Mesodermal cell (in vitro differentiated cells): ENCODE measurements at regions not wholly inside any gene's neighbourhood (a gene's known extent, or its start where the extent isn't known, plus 50 kb on each side); places are given as distances from the start of the nearest gene placed in this dataset.

Source experiments
- H3K27ac ChIP-seq: 2 replicates; pipeline ENCODE4 v1.7.0; 2013; ENCODE audit warnings: mild to moderate bottlenecking, low read depth, low read length, moderate library complexity; ENCODE audit not compliant: severe bottlenecking
- H3K36me3 ChIP-seq: 2 replicates; pipeline ENCODE4 v1.7.1; 2013; ENCODE audit warnings: mild to moderate bottlenecking, low read length, moderate library complexity; ENCODE audit not compliant: control insufficient read depth, insufficient read depth
- H3K4me1 ChIP-seq: one replicate; pipeline ENCODE4 v1.7.1; 2013; ENCODE audit warnings: mild to moderate bottlenecking, low read length; ENCODE audit not compliant: insufficient read depth, control insufficient read depth, poor library complexity, severe bottlenecking
- H3K4me3 ChIP-seq: 2 replicates; pipeline ENCODE4 v1.7.0; 2013; ENCODE audit warnings: low read length, control low read depth, mild to moderate bottlenecking; ENCODE audit not compliant: insufficient read depth, poor library complexity, severe bottlenecking; ENCODE audit errors: extremely low read depth
- H3K9me3 ChIP-seq: 2 replicates; pipeline ENCODE4 v1.7.1; 2013; ENCODE audit warnings: mild to moderate bottlenecking, low read length, moderate library complexity; ENCODE audit not compliant: control insufficient read depth
- WGBS, 2 experiments: methylation state at CpG; one replicate each; pipeline ENCODE4 v1.1.5; 2013; ENCODE audit warnings: missing lambda C conversion rate in 2 of 2; ENCODE audit not compliant: insufficient coverage in 2 of 2; 5-methylcytosine and 5-hydroxymethylcytosine counted together

DNA sequence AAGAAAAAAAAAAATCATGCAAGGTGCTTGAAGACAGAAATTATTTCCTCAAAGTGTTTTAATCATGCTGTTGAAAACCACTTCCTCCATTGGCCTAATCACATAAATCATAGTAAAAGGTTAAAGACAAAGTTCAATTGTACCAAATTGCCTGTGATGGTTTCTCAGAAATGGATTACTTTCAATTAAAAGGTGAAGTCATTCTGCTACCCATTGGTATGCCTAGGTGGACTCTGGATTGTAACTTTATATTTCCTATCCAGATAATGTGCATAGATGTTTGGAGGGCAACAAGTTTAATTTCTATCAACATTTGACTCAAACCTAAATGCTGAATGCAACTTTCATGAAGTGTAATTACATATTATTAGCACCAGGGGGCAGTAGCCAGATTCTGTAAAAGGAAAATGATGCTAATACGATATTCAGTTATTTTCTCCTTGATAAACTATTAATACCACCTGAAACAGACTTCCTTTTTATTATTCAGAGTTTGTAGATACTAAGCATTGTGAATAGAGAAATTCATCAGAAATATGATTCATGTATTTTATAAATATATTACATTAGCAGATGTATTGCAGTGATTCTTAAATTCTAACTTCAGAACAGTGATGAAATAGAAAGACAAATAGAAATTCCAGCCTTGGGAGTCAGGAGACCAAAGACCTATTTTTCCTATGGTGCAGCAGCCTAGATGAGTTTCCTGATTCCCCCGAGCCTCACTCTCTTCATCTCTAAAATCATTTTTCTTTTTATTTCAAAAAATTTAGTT lies 148.2 kb downstream of the CAAP1 start:
- H3K36me3 ChIP-seq: no peaks in the 10 kb centered on the region
- no peak overlapping the region for H3K27ac ChIP-seq
- WGBS, 2 experiments: no CpG with 5 or more reads among the region's 2 CpGs
- H3K4me1 ChIP-seq: peaks cover 2% of the 10 kb centered on the region
- no peak overlapping the region for H3K4me3 ChIP-seq
- H3K9me3 ChIP-seq: peaks cover 4% of the 10 kb centered on the region

DNA sequence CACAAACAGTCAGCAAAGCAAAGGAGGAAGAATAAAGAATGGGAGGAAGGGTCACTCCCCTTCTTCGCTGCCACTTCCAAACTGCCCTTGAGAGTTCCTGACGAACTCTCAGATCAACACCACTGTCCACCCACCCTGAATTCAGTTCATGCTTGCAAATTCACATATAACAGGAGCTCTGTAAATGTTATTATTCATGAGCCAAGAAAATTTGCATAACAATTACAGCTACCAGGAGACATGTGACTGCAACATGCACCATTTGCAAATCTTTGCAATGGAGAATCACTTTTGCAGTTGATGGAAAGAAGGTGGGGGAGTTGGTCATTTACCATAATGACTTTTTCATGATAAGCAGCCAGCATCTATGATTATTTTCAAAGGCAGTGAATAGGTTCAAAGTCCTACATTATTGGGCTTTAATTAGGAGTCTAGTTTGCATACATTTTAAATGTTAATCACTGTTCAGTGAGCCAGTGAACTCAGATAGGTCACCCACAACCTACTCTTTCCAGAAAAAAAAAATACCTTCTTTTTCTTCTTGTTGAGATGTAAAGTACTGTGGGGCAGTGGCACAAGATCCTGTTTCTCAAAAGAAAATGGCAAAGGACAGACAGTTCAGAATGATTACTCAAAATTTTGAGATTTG lies 149.7 kb downstream of the CAAP1 start:
- Histone ChIP-seq H3K36me3 (no peaks in the 10 kb centered on the region), H3K27ac (no peak overlapping the region), H3K9me3 (peaks cover 12% of the 10 kb centered on the region), H3K4me1 (peaks cover 2% of the 10 kb centered on the region), H3K4me3 (no peak overlapping the region)
- WGBS, 2 experiments: no CpG with 5 or more reads among the region's 2 CpGs

DNA sequence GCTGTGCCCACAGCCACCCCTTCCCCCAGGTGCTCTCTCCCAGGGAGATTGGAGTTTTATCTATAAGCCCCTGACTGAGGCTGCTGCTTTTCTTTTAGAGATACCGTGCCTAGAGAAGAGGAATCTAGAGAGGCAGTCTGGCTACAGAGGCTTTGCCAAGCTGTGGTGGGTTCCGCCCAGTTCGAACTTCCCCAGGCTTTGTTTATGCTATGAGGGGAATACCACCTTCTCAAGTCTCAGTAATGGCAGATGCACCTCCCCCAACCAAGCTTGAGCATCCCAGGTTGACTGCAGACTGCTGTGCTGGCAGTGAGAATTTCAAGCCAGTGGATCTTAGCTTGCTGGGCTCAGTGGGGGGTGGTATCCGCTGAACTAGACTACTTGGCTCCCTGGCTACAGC lies 157.4 kb downstream of the CAAP1 start:
- WGBS, 2 experiments: 92 to 100% methylated on average over 1 to 2 of the region's 4 CpGs
- peaks cover 11% of the 10 kb centered on the region for H3K9me3 ChIP-seq
- no peak overlapping the region for H3K4me3 ChIP-seq
- no peaks in the 10 kb centered on the region for H3K4me1 ChIP-seq
- H3K36me3 ChIP-seq: no peaks in the 10 kb centered on the region
- no peak overlapping the region for H3K27ac ChIP-seq

DNA sequence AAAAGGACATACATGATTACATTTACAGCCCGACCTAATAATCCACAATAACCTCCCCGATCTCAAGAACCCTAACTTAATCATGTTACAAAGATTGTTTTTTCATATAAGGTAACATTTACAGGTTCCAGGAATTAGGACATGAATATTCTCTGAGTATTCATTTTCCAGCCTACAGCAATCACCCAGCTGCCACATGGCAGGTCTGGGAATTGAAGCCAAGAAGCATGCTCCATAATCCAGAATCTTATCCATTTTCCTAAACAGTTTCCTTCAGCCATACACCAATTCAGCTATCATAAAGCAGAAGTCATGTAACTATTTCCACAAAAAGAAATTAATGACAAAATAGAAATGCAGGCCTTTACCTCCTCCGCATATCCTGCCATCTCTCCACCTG lies 163.4 kb downstream of the CAAP1 start:
- Histone ChIP-seq H3K36me3 (no peaks in the 10 kb centered on the region), H3K27ac (no peak overlapping the region), H3K4me1 (no peaks in the 10 kb centered on the region), H3K9me3 (no peaks in the 10 kb centered on the region), H3K4me3 (no peak overlapping the region)
- no CpG with 5 or more reads among the region's 3 CpGs for WGBS, 2 experiments

DNA sequence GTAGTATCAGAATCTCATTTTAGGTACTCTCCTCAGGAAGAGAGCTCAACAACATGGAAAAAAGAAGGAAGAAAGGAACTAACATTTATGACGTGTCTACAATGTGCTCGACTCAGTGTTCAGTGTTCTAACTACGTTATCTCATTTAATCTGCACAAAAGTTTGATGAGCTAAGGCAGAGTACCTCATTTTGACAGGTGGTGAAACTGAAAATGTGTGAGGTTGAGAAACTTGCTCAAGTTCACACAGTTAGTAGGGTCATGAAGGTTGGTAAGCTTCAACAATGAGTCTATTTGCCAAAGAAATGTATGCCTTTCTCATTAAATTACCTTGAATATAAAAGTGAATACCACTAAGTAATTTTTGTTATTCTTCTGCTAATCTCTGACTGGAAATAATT lies 165.1 kb downstream of the CAAP1 start:
- Histone ChIP-seq H3K4me3 (no peak overlapping the region), H3K9me3 (no peaks in the 10 kb centered on the region), H3K36me3 (no peaks in the 10 kb centered on the region), H3K4me1 (no peaks in the 10 kb centered on the region), H3K27ac (no peak overlapping the region)
- WGBS, 2 experiments: 93% methylated on average over 3 of the region's 3 CpGs

DNA sequence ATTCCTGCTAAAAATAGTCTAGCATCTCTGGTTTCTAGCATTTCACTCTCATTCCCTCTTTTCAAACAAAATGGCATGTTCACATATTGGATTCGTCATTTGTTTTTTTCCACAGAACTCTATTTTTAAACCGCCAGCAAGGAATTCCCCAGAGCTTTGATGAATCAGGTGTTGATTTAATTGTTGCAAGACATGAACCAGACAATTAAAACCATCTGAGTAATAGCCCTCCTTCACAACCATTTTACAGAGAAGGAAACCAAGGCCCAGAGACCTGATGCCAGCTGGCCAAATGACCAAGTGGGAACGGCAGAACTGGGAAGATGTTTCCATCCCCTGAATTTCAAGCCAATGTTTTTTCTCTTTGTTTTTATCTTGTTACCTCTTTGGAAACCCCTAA lies 167.0 kb downstream of the CAAP1 start:
- no peak overlapping the region for H3K4me3 ChIP-seq
- no peak overlapping the region for H3K27ac ChIP-seq
- no peaks in the 10 kb centered on the region for H3K4me1 ChIP-seq
- 80% methylated on average over 2 of the region's 3 CpGs; no CpG with 5 or more reads in 1 of the 2 experiments for WGBS, 2 experiments
- H3K36me3 ChIP-seq: no peaks in the 10 kb centered on the region
- no peaks in the 10 kb centered on the region for H3K9me3 ChIP-seq

DNA sequence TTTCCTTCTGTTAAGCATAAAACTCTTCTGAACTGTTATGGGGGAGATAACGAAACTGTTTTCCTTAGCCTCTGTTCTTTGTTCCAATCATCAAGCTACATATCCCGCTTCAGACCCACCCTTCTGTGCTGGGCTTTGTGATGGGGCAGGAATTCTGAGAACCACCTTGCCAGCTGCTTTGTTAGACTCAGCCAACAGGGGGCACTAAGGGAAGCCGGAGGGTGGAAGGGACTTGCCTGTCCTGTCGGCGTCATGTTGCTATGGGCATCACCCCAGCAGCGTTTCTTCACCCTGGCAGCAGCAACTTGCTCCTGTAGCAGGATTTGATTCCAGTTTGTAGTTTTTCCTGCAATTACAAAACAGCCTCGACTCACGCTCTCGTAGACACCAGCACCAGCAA lies 169.1 kb downstream of the CAAP1 start:
- Histone ChIP-seq H3K36me3 (no peaks in the 10 kb centered on the region), H3K27ac (no peak overlapping the region), H3K4me1 (no peaks in the 10 kb centered on the region), H3K9me3 (no peaks in the 10 kb centered on the region), H3K4me3 (no peak overlapping the region)
- WGBS, 2 experiments: 47 to 52% methylated on average over 7 of the region's 9 CpGs

DNA sequence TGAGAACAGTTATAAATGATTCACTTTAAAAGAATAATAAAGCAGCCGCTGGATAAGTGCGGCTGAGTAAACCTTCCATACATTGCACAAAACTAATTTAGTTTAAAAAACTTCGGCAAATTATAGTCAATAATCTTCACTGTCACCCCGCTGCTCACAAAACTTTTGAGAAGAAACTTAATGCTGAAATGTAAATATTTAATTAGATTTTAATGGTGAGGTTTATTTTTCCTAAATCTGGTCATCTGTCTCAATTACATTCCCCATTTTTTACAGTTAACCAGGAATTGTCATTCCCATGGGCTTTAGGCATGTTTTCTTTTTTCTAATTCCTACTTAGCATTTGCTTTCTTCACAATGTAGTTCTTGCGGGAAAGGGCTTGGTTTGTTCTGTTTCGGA lies 169.8 kb downstream of the CAAP1 start:
- H3K9me3 ChIP-seq: no peaks in the 10 kb centered on the region
- WGBS, 2 experiments: 100% methylated on average over 1 of the region's 6 CpGs; no CpG with 5 or more reads in 1 of the 2 experiments
- no peak overlapping the region for H3K27ac ChIP-seq
- H3K4me1 ChIP-seq: no peaks in the 10 kb centered on the region
- no peak overlapping the region for H3K4me3 ChIP-seq
- no peaks in the 10 kb centered on the region for H3K36me3 ChIP-seq

DNA sequence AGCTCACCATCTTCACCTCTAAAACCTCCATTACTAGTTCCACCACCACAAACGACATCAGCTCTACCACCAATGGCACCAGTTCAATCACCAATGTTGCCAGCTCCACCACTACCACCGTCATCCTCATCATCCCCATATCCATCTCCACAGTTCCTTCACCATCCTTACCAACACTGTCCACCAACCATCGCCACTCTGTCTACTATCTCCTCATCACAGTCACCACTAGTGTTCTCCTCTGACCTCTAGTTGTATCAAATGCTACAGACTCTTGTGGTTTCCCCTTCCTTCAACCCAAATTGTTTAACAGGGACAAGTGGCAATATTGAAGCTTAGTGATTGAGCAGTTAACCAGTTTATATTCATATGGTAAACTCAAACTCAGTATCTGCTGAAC lies 182.6 kb downstream of the CAAP1 start:
- H3K36me3 ChIP-seq: no peaks in the 10 kb centered on the region
- no peaks in the 10 kb centered on the region for H3K4me1 ChIP-seq
- no peaks in the 10 kb centered on the region for H3K9me3 ChIP-seq
- 83 to 86% methylated on average over 3 of the region's 3 CpGs for WGBS, 2 experiments
- H3K27ac ChIP-seq: no peak overlapping the region
- H3K4me3 ChIP-seq: no peak overlapping the region

DNA sequence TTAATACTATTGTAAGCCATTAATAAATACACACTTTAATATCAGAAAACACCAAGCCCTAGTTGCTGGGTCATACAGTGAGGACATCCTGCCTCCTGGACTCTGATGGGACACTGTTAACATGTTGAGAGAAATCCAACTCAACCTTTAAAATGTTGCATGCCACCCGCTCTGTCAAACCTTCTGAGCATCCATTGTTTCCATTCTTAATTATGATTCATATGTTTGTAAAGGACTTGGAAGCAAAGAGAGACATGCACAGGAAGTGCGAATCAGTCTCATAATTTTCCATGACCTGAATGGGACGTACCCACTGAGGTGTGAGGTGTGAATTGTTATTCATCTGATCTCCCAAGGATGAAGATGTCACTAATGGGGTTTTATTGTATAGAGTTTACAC lies 186.4 kb downstream of the CAAP1 start:
- Histone ChIP-seq H3K4me1 (no peaks in the 10 kb centered on the region), H3K9me3 (no peaks in the 10 kb centered on the region), H3K36me3 (no peaks in the 10 kb centered on the region), H3K4me3 (no peak overlapping the region), H3K27ac (no peak overlapping the region)
- 67% methylated on average over 1 of the region's 3 CpGs; no CpG with 5 or more reads in 1 of the 2 experiments for WGBS, 2 experiments

DNA sequence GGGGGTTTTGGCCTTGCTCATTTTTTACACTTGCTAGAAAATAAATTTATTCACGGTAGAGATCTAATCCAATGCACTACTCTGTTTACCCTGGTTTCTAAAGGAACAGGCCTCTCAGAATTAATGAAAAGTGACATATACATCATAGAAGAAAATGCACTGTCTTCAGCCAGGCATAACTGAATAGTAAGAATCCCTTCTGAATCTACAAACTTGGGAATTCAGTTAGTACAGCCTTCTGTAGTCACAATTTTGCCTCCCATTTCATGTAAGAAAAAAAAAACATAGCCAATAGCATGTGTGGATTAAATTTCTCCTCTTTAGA lies 197.3 kb downstream of the CAAP1 start:
- no peaks in the 10 kb centered on the region for H3K9me3 ChIP-seq
- H3K4me3 ChIP-seq: no peak overlapping the region
- no peak overlapping the region for H3K27ac ChIP-seq
- no CpG with 5 or more reads among the region's 1 CpG for WGBS, 2 experiments
- H3K4me1 ChIP-seq: no peaks in the 10 kb centered on the region
- no peaks in the 10 kb centered on the region for H3K36me3 ChIP-seq
